ENCODE measurements at regions not wholly inside any gene's neighbourhood (a gene's known extent, or its start where the extent isn't known, plus 50 kb on each side); places are given as distances from the start of the nearest gene placed in this dataset.

- TF ChIP-seq CTCF (IDR thresholded peaks at IDR 0.05), result no peak
- no peak for TF ChIP-seq POLR2A (IDR thresholded peaks at IDR 0.05)
These were observed 406.9 kb downstream of the SFMBT2 start for GRCh38 chr10:7003831-7004395.

Data from esophagus squamous epithelium (tissue), 4 donors.